OCI-LY7 (cell line): ENCODE measurements at regions not wholly inside any gene's neighbourhood (a gene's known extent, or its start where the extent isn't known, plus 50 kb on each side); places are given as distances from the start of the nearest gene placed in this dataset.

ENCODE experiments used
- BruUV-seq: library from RNA; stranded (reverse); fragments of 400-500 nt; replicated peaks from 2 replicates; lab custom pipeline; 2021; lab: Mats Ljungman, UMichigan
- CTCF ChIA-PET: fragments of 300-600 bp; sonication (Branson Sonifier 250); formaldehyde crosslinking; loops from one replicate; lab custom pipeline; 2022; ENCODE audit warnings: antibody characterized with exemption; ENCODE audit not compliant: unreplicated experiment; lab: Charles Lee
- POLR2A ChIA-PET: fragments of 300-600 bp; sonication (Branson Sonifier 250); formaldehyde crosslinking; loops from one replicate; lab custom pipeline; 2022; ENCODE audit warnings: antibody characterized with exemption; lab: Charles Lee
- DNase-seq: peaks from one replicate; pipeline ENCODE4 v3.0.0-alpha.2; 2015; ENCODE audit warnings: low spot score
- H2AFZ ChIP-seq: fragments of 200-600 bp; sonication (generic), shearing (Covaris generic); 2 replicates; pipeline ENCODE4 v1.6.1; 2014; ENCODE audit warnings: mild to moderate bottlenecking, antibody characterized with exemption, low read length, moderate library complexity
- H3K27ac ChIP-seq: fragments of 200-600 bp; sonication (generic); 2 replicates; pipeline ENCODE4 v1.5.1; 2014; ENCODE audit warnings: mixed run types, low read depth, mild to moderate bottlenecking, moderate library complexity, low read length, inconsistent platforms; ENCODE audit not compliant: poor library complexity, severe bottlenecking
- H3K36me3 ChIP-seq: fragments of 200-600 bp; sonication (generic); 2 replicates; pipeline ENCODE4 v1.6.1; 2014; ENCODE audit warnings: mild to moderate bottlenecking, antibody characterized with exemption, low read length, moderate library complexity, mixed read lengths; ENCODE audit not compliant: insufficient read depth
- H3K4me1 ChIP-seq: fragments of 200-600 bp; sonication (generic); 2 replicates; pipeline ENCODE4 v1.5.1; 2014; ENCODE audit warnings: mild to moderate bottlenecking, low read length; ENCODE audit not compliant: insufficient read depth, poor library complexity, severe bottlenecking
- H3K4me2 ChIP-seq: fragments of 200-600 bp; sonication (generic); 2 replicates; pipeline ENCODE4 v1.6.1; 2014; ENCODE audit warnings: mild to moderate bottlenecking, low read length
- H3K4me3 ChIP-seq: fragments of 200-600 bp; sonication (generic); 2 replicates; pipeline ENCODE4 v1.5.1; 2014; ENCODE audit warnings: mild to moderate bottlenecking, low read depth, low read length; ENCODE audit not compliant: poor library complexity, severe bottlenecking
- H3K79me2 ChIP-seq: fragments of 200-600 bp; sonication (generic); 2 replicates; pipeline ENCODE4 v1.6.1; 2016; ENCODE audit warnings: low read depth, mild to moderate bottlenecking, low read length, moderate library complexity, mixed read lengths; ENCODE audit not compliant: insufficient read depth
- H3K9me2 ChIP-seq: fragments of 200-600 bp; sonication (generic); 2 replicates; pipeline ENCODE4 v1.6.1; 2016; ENCODE audit warnings: mild to moderate bottlenecking, low read length, mixed read lengths; ENCODE audit not compliant: insufficient read depth
- H3K9me3 ChIP-seq: fragments of 200-600 bp; sonication (generic); 2 replicates; pipeline ENCODE4 v1.6.1; 2014; ENCODE audit warnings: mild to moderate bottlenecking, mixed run types, low read length, mixed read lengths
- H4K20me1 ChIP-seq: fragments of 200-600 bp; sonication (generic); 2 replicates; pipeline ENCODE4 v1.6.1; 2014; ENCODE audit warnings: mild to moderate bottlenecking, antibody characterized with exemption, low read length, moderate library complexity, mixed read lengths; ENCODE audit not compliant: insufficient read depth
- EZH2phosphoT487 ChIP-seq: fragments of 200-600 bp; sonication (generic); IDR thresholded peaks from 2 replicates; pipeline ENCODE4 v1.6.1; 2018; ENCODE audit warnings: low read depth, borderline replicate concordance, mild to moderate bottlenecking, mixed run types, antibody characterized with exemption, low read length, moderate library complexity, mixed read lengths
- intact Hi-C: fragments of 100-400 bp; cut with micrococcal nuclease; formaldehyde crosslinking; loops from one replicate; pipeline ENCODE4 v1.10.0; 2022; ENCODE audit not compliant: unreplicated experiment
- TF ChIP-seq, protein P1 (sequence below): fragments of 200-600 bp; sonication (generic); conservative IDR thresholded peaks from 2 replicates; pipeline ENCODE4 v1.5.1; 2014; ENCODE audit warnings: mild to moderate bottlenecking, antibody characterized with exemption, low read length, moderate library complexity, mixed read lengths

DNA sequence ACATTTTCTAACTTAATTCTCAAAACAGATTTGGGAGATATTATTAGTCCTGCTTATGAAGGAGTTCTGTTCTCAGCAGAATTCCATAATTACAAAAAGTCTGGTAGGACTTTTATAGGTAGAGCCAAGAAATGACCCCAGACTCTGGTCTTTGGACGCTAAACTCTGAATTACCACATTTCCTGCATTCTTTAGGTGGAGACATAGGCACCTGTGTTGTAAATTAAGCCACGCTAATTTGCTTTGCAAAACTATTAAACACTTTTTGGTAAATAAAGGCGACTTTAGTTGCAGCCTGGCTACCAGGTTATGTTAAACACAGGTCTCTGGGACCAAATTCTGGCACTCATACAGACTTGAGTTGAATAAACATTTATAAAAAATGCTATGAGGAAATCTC is 77.7 kb downstream of the C9orf152 start:
- POLR2A ChIA-PET: interaction anchor here (0.9 to 9.9 kb wide), 11 partner anchors 14 to 223 kb away, joined by 3 to 136 read pairs (median 5); no protein-coding TSS in a partner anchor
- TF ChIP-seq, protein P1, sequence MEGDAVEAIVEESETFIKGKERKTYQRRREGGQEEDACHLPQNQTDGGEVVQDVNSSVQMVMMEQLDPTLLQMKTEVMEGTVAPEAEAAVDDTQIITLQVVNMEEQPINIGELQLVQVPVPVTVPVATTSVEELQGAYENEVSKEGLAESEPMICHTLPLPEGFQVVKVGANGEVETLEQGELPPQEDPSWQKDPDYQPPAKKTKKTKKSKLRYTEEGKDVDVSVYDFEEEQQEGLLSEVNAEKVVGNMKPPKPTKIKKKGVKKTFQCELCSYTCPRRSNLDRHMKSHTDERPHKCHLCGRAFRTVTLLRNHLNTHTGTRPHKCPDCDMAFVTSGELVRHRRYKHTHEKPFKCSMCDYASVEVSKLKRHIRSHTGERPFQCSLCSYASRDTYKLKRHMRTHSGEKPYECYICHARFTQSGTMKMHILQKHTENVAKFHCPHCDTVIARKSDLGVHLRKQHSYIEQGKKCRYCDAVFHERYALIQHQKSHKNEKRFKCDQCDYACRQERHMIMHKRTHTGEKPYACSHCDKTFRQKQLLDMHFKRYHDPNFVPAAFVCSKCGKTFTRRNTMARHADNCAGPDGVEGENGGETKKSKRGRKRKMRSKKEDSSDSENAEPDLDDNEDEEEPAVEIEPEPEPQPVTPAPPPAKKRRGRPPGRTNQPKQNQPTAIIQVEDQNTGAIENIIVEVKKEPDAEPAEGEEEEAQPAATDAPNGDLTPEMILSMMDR: no peak
- TF ChIP-seq EZH2phosphoT487: no peak
- no peaks in the 10 kb centered on the region for H4K20me1 ChIP-seq
- intact Hi-C loops: no loop called here
- peaks cover 95% of the 10 kb centered on the region for H3K4me1 ChIP-seq
- H2AFZ ChIP-seq: no peak overlapping the region
- CTCF ChIA-PET: interaction anchor here (1.6 to 6.1 kb wide), 2 partner anchors 14 to 19 kb away, joined by 3 to 37 read pairs; no protein-coding TSS in a partner anchor
- H3K9me3 ChIP-seq: no peaks in the 10 kb centered on the region
- peak; percentile 64 for DNase-seq
- no TSS peak for BruUV-seq
- H3K27ac ChIP-seq: peak overlapping the region; percentile 95
- H3K4me3 ChIP-seq: peak overlapping the region; percentile 57
- H3K4me2 ChIP-seq: peak overlapping the region; percentile 89
- no peaks in the 10 kb centered on the region for H3K9me2 ChIP-seq
- H3K79me2 ChIP-seq: peaks cover 95% of the 10 kb centered on the region
- H3K36me3 ChIP-seq: peaks cover 20% of the 10 kb centered on the region

DNA sequence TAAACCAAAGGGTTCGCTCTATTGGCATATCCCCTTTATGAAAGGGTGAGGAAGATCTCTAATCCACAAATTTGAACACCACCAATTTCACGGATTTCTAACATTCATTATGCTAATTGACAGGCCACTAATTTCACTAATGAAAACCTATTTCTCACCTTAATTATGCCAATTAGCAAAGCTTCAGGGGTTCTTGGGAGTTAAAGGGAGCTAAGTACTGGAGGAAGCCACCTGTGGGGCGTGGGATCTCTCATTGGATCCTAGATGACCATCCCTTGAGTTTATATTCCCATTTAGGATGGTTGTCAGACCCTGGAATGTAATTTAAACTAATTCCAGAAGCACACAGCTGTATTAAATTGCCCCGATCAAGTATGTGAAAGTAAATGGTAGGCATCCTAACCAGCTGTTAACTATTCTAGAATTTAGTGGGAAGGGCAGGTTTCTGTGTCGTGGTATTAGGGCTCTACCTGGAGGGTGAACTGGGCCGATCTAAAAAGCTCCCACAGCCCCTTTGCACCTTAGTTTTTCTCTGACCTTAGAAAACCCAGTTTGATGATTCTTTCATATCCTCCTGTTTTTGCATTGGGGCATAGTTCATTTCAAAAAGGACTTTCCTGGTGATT is 77.1 kb downstream of the C9orf152 start:
- CTCF ChIA-PET: interaction anchor here (1.1 to 6.1 kb wide), 2 partner anchors 13 to 18 kb away, joined by 3 to 37 read pairs; no protein-coding TSS in a partner anchor
- H3K27ac ChIP-seq: peak overlapping the region; percentile 95

More for the DNA sequence above, 77.1 kb downstream of the C9orf152 start:
- TF ChIP-seq, protein P1: no peak
- TF ChIP-seq EZH2phosphoT487: no peak
- TSS peak; percentile 87 for BruUV-seq
- intact Hi-C loops: loop anchor here (1.0 kb wide), 1 partner anchor 83 kb away; no protein-coding TSS in a partner anchor
- Histone ChIP-seq H4K20me1 (no peaks in the 10 kb centered on the region), H3K4me2 (peak overlapping the region; percentile 89), H3K4me3 (peak overlapping the region; percentile 57), H3K4me1 (peaks cover 88% of the 10 kb centered on the region), H3K9me2 (no peaks in the 10 kb centered on the region), H3K36me3 (peaks cover 26% of the 10 kb centered on the region), H2AFZ (no peak overlapping the region), H3K79me2 (peaks cover 94% of the 10 kb centered on the region), H3K9me3 (no peaks in the 10 kb centered on the region)
- POLR2A ChIA-PET: interaction anchor here (0.9 to 9.9 kb wide), 7 partner anchors 13 to 224 kb away, joined by 3 to 133 read pairs (median 5); no protein-coding TSS in a partner anchor
- no peak for DNase-seq
